Heart left ventricle (tissue), 13 donors: ENCODE measurements at regions not wholly inside any gene's neighbourhood (a gene's known extent, or its start where the extent isn't known, plus 50 kb on each side); places are given as distances from the start of the nearest gene placed in this dataset.

ENCODE experiments used
- CTCF ChIP-seq, 12 donors: fragments of 200-600 bp; sonication (generic) in 4 of 12; IDR thresholded peaks; one replicate each; pipeline versions ENCODE4 v1.5.0 to v1.8.0; 2018 to 2022; ENCODE audit warnings: antibody characterized with exemption in 12 of 12, mild to moderate bottlenecking in 5 of 12
- POLR2A ChIP-seq, 2 donors: fragments of 450-650 bp; IDR thresholded peaks; one replicate each; pipeline ENCODE4 v1.6.1; 2017; ENCODE audit warnings: antibody characterized with exemption in 2 of 2, mild to moderate bottlenecking in 2 of 2, moderate library complexity in 2 of 2
- donor health status: ischemic (EF 13 %, LVEDD 7.1; RV severe dilation, severe dysfunction).
- donor health status: DM: no; HTN: yes; CAD: no.
- donor health status: DM: no; HTN: no; CAD: no.
- donor health status: ischemic (EF 25% LVEDD 6.9; RV normal size, moderate dysfunction).
- donor health status: ischemic (EF 25% LVEDD 5.7; RV mildly dilated, moderate dysfunction).
- donor health status: ischemic (EF 35%, LVEDD 5.7; RV mildly dilated, moderate dysfunction).
- donor health status: nonischemic (EF 11% LVEDD 7.7; RV severe dilation, severe dysfunction).
- donor health status: DM: yes; HTN: yes; CAD: no.
- donor health status: PGD.
- donor health status: ischemic (EF 29% LVEDD 5.4; RV normal size, mild dysfunction).
- donor health status: nonischemic (EF 23%, LVEDD 6.1; RV moderate dilation, normal function).

GRCh38 chr13:64377606-64378005, 2852.5 kb downstream of the PCDH9 start:
- TF ChIP-seq CTCF (IDR thresholded peaks at IDR 0.05) (no peak), POLR2A (IDR thresholded peaks at IDR 0.05) (no peak)
